Pancreas (tissue), 10 donors: ENCODE measurements at regions not wholly inside any gene's neighbourhood (a gene's known extent, or its start where the extent isn't known, plus 50 kb on each side); places are given as distances from the start of the nearest gene placed in this dataset.

Experiments
- ATAC-seq, 4 donors: fragments of 200-7000 bp; cut with Tn5 transposase; one replicate each; pipeline versions ENCODE4 v1.8.0 to v1.9.1; 2020; ENCODE audit warnings: mild to moderate bottlenecking in 4 of 4, moderate library complexity in 4 of 4
- DNase-seq, 6 donors: peaks; one replicate each; pipeline ENCODE4 v3.0.0-alpha.2; 2020
- FAIRE-seq: peaks from 2 replicates; lab custom pipeline; 2012; peaks lifted over from hg19 to GRCh38; lab: Jason Lieb, UNC
- H3K27ac ChIP-seq, 4 donors: fragments of 200-600 bp; sonication (generic); 1 replicate in 3 of 4; 2 replicates in 1 of 4; pipeline versions ENCODE4 v1.5.0 to v1.8.0; 2020
- H3K27me3 ChIP-seq, 4 donors: fragments of 200-600 bp; one replicate each; pipeline ENCODE4 v1.8.0; 2021
- H3K36me3 ChIP-seq, 3 donors: fragments of 200-600 bp; sonication (generic) in 1 of 3; one replicate each; pipeline versions ENCODE4 v1.5.0 to v1.8.0; 2020 to 2021
- H3K4me1 ChIP-seq, 3 donors: fragments of 200-600 bp; one replicate each; pipeline ENCODE4 v1.8.0; 2021
- H3K4me3 ChIP-seq, 4 donors: fragments of 200-600 bp; sonication (generic) in 2 of 4; one replicate each; pipeline versions ENCODE4 v1.5.0 to v1.8.0; 2020 to 2021
- H3K9me3 ChIP-seq, 4 donors: fragments of 200-600 bp; one replicate each; pipeline ENCODE4 v1.8.0; 2021
- CTCF ChIP-seq, 4 donors: fragments of 200-600 bp; sonication (generic) in 3 of 4; IDR thresholded peaks; one replicate each; pipeline versions ENCODE4 v1.5.0 to v1.8.0; 2021; ENCODE audit warnings: antibody characterized with exemption in 4 of 4
- WGBS, 2 donors: extraction: QIAGEN DNeasy Blood & Tissue Kit; methylation state at CpG; one replicate each; pipeline ENCODE4 v1.1.7; 2013; 5-methylcytosine and 5-hydroxymethylcytosine counted together
- intact Hi-C, 3 donors: fragments of 100-400 bp; cut with DNase I; formaldehyde crosslinking; loops; one replicate each; pipeline versions ENCODE4 v1.11.1 to v1.14.2; 2022
- donor health status: healthy with polysubstance abuse.
- donor health status: DM: no; HTN: no; CAD: no; lungs with moderate emphysema.
- donor health status: DM: no; HTN: no; CAD: no.
- donor health status: control.
- donor health status: control.
- donor health status: Bipolar disorder and iron deficiency.
- donor health status: DM: yes; HTN: yes; CAD: no.
- donor health status: DM: no; HTN: no; CAD: no.
- donor health status: DM: no; HTN: no; CAD: no.
- donor health status: DM: yes; HTN: yes; CAD: no.

- no peaks in the 10 kb centered on the region for H3K9me3 ChIP-seq
- no peaks in the 10 kb centered on the region for H3K27me3 ChIP-seq
- TF ChIP-seq CTCF (IDR thresholded peaks at IDR 0.05), result no peak
- peaks cover 0 to 4% (median 0%) of the 10 kb centered on the region in 3 donors for H3K4me1 ChIP-seq
- DNase-seq (no peak), FAIRE-seq (no peak), ATAC-seq (no peak)
- H3K36me3 ChIP-seq, result no peaks in the 10 kb centered on the region
- intact Hi-C loops, result no loop called here
- H3K27ac ChIP-seq, result no peak overlapping the region
- H3K4me3 ChIP-seq, result no peak overlapping the region
Measured at GRCh38 chr4:187370918-187371317, 624.7 kb upstream of the ZFP42 start.

DNA sequence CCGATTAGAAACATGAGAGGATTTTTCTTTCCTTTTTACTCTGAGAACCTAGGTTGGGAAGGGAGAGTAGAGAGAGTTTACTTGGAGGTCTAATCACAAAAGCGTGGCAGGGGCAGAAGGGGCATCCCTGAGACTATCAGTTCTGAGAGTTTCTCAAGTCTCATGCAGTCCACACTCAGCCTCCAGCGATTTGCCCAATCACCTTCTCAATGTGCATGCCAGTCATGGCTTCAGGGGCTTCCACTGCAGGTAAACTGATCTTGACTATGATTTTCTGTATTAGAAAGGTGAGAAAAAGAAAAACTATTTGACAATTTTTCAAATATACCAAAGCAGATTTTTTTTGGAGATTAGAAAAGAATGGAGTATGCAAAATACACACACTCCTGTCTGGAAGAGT is 617.1 kb upstream of the ZFP42 start:
- H3K4me3 ChIP-seq, result no peak overlapping the region
- no peaks in the 10 kb centered on the region for H3K36me3 ChIP-seq
- no peaks in the 10 kb centered on the region for H3K27me3 ChIP-seq
- H3K9me3 ChIP-seq, result no peaks in the 10 kb centered on the region
- intact Hi-C loops, result no loop called here
- ATAC-seq (no peak), FAIRE-seq (no peak), DNase-seq (no peak)
- 84 to 88% methylated on average over 3 of the region's 3 CpGs for WGBS, 2 donors
- no peak for TF ChIP-seq CTCF (IDR thresholded peaks at IDR 0.05)
- no peaks in the 10 kb centered on the region for H3K4me1 ChIP-seq
- no peak overlapping the region for H3K27ac ChIP-seq

GRCh38 chr4:187380181-187380581 is 615.4 kb upstream of the ZFP42 start:
- peak; percentile 85 to 95 (median 94) for ATAC-seq
- no peaks in the 10 kb centered on the region for H3K9me3 ChIP-seq
- peak in 1 of 4 donors; percentile 8 for TF ChIP-seq CTCF (IDR thresholded peaks at IDR 0.05)
- WGBS, 2 donors, result 45 to 58% methylated on average over 4 of the region's 4 CpGs
- no peaks in the 10 kb centered on the region for H3K27me3 ChIP-seq
- FAIRE-seq, result no peak
- intact Hi-C loops, result no loop called here
- DNase-seq, result peak in 5 of 6 donors; percentile 30 to 58 (median 38)
- no peak overlapping the region for H3K4me3 ChIP-seq
- H3K27ac ChIP-seq, result no peak overlapping the region
- H3K36me3 ChIP-seq, result no peaks in the 10 kb centered on the region
- no peaks in the 10 kb centered on the region for H3K4me1 ChIP-seq

DNA sequence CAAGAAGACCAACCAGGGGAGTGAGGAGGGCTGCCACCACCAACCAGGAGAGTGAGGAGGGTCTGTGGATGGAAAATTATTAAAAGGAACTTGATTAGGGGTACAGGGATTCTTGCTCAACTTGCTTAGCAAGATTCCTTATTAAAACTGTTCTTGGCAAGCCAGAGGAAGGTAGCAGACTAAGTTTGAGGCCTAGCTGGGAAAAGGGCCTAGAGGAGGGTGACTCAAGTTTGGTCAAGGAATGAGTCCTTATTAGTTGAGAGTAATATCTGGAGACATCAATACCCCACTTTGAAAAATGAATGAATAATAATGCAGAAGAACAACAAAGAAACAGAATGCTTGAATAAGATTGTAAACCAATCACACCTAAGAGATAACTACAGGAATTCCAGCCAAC is 612.4 kb upstream of the ZFP42 start:
- ATAC-seq (no peak), FAIRE-seq (no peak), DNase-seq (no peak)
- H3K36me3 ChIP-seq, result no peaks in the 10 kb centered on the region
- H3K4me1 ChIP-seq, result peaks cover 0 to 3% (median 0%) of the 10 kb centered on the region in 3 donors
- no peak for TF ChIP-seq CTCF (IDR thresholded peaks at IDR 0.05)
- H3K27ac ChIP-seq, result no peak overlapping the region
- intact Hi-C loops, result no loop called here
- H3K27me3 ChIP-seq, result no peaks in the 10 kb centered on the region
- H3K4me3 ChIP-seq, result no peak overlapping the region
- H3K9me3 ChIP-seq, result no peaks in the 10 kb centered on the region

DNA sequence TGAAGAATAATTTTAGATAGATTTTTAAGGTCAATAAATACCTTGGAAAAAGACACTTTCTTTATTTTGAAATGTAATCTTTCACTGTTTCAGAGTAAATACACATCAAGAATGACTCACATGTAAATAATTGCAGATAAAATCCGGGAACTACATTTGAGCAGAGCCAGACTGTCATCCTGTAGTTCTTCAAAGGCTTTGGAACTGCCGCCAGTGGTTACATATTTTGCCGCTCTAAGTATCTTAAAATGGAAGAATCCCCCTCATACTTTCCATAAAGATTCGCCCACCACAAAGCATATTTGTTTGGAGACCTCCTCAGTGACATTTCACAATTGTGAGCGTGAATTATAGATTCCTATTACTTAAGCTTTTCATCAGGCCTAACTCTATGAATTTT is 607.8 kb upstream of the ZFP42 start:
- no peak for TF ChIP-seq CTCF (IDR thresholded peaks at IDR 0.05)
- no peaks in the 10 kb centered on the region for H3K36me3 ChIP-seq
- DNase-seq (peak in 1 of 6 donors; percentile 26), FAIRE-seq (no peak), ATAC-seq (peak in 2 of 4 donors; percentile 80 to 84)
- peaks cover 0 to 7% (median 0%) of the 10 kb centered on the region in 3 donors for H3K4me1 ChIP-seq
- WGBS, 2 donors, result 52 to 57% methylated on average over 5 of the region's 5 CpGs
- no peak overlapping the region for H3K27ac ChIP-seq
- no peak overlapping the region for H3K4me3 ChIP-seq
- H3K9me3 ChIP-seq, result no peaks in the 10 kb centered on the region
- intact Hi-C loops, result no loop called here
- H3K27me3 ChIP-seq, result no peaks in the 10 kb centered on the region
